AG09309 (cell line): ENCODE measurements at regions not wholly inside any gene's neighbourhood (a gene's known extent, or its start where the extent isn't known, plus 50 kb on each side); places are given as distances from the start of the nearest gene placed in this dataset.

Source experiments
- DNase-seq: peaks from one replicate; pipeline ENCODE4 v3.0.0-alpha.2; 2010; ENCODE audit warnings: low read depth
- H3K4me3 ChIP-seq: 2 replicates; pipeline ENCODE4 v1.5.1; 2011; ENCODE audit warnings: mild to moderate bottlenecking, low read depth, low read length, moderate library complexity; ENCODE audit not compliant: control insufficient read depth
- TF ChIP-seq, protein P1 (sequence below): IDR thresholded peaks from 2 replicates; pipeline ENCODE4 v1.5.1; 2011; ENCODE audit warnings: mild to moderate bottlenecking, low read depth, low read length, inconsistent platforms; ENCODE audit not compliant: insufficient read depth, control insufficient read depth; ENCODE audit errors: missing control alignments

DNA sequence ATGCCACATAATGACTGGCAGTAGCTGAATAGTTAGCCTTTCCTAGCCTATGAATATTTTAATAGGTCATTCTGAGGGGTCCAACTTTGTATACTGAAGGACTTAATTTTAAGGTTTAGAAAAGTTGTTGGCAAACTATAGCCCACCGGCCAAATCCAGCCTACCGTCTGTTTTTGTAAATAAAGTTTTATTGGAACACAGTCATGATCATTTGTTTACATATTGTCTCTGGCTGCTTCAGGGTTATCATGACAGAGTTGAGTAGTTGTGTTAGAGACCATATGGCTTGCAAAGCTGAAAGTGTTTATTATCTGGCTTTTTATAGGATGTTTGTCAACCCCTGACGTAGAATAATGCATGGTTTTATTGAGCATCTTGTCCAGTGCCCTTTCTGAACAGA is 73.4 kb downstream of the NTMT2 start:
- TF ChIP-seq, protein P1, sequence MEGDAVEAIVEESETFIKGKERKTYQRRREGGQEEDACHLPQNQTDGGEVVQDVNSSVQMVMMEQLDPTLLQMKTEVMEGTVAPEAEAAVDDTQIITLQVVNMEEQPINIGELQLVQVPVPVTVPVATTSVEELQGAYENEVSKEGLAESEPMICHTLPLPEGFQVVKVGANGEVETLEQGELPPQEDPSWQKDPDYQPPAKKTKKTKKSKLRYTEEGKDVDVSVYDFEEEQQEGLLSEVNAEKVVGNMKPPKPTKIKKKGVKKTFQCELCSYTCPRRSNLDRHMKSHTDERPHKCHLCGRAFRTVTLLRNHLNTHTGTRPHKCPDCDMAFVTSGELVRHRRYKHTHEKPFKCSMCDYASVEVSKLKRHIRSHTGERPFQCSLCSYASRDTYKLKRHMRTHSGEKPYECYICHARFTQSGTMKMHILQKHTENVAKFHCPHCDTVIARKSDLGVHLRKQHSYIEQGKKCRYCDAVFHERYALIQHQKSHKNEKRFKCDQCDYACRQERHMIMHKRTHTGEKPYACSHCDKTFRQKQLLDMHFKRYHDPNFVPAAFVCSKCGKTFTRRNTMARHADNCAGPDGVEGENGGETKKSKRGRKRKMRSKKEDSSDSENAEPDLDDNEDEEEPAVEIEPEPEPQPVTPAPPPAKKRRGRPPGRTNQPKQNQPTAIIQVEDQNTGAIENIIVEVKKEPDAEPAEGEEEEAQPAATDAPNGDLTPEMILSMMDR: no peak
- H3K4me3 ChIP-seq: no peak overlapping the region
- no peak for DNase-seq

GRCh38 chr1:170221031-170221430 is 75.3 kb downstream of the NTMT2 start:
- TF ChIP-seq, protein P1: no peak
- peak; percentile 63 for DNase-seq
- no peak overlapping the region for H3K4me3 ChIP-seq

DNA sequence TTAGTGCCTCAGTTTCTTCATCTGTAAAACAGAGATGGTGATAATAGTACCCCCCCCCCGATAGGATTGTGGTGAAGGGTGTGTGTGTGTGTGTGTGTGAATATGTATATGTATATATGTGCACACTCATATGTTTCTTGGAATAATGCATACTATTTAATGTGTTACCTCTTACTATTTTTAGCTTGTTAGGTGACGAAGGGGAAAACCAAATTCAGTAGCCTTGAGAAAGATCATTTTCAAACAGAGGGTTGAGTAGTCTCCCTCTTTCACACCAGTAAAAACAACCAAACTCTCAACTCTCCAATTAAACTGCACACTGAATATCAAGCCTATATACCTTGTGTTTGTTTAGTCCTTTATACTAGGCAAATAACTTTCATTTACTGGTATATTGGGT is 75.7 kb downstream of the NTMT2 start:
- TF ChIP-seq, protein P1: no peak
- DNase-seq: no peak
- no peak overlapping the region for H3K4me3 ChIP-seq

DNA sequence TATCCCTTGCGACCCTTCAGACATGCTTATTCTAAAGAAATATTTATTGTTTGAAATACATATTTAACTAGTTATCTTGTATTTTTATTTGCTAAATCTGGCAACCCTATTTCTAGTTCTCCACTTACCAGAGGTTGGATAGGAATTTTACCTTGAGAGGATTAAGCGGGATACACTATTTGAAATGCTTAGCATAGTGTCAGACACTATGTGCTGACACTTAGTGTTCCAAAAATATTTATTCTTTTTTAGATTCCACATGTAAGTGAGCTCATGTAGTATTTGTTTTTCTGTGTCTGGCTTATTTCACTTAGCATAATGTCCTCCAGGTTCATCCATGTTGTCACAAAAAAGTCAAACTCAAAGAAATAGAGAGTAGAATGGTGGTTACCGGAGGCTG is 78.7 kb downstream of the NTMT2 start:
- TF ChIP-seq, protein P1: no peak
- H3K4me3 ChIP-seq: no peak overlapping the region
- no peak for DNase-seq

DNA sequence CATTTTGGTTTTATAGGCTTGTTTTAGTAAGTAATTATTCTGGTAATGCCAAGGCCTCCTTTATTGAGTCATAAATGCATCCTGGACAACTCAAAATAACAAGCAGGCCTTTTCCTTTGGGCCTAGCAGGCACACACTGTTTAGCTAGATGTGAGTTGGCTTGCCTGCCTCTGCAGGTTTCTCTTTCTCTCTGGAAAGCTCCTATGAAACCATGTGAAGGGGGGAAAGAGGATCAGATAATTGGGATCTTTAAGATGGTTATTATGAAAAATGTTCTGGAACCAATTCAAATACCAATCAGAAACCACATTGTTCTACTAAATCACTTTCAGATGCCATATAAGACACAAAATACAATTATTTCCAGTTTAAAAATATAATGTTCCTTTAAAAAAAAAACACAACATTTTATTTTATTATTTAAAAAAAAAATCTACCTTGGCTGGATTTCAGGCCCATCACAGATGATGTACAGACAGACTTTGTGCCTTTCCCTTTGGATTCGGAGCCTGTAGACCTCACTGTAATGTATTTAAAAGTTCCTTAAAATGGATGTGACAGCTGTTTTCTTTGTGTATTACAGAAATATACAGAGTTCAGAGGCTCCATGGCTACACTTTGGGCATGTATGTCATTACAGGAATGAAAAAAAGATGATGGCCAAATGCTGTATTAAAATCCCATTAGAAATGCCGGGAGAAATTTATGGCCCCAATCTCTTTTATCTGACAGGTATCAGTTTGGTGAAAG is 80.2 kb downstream of the NTMT2 start:
- peak; percentile 87 for DNase-seq
- TF ChIP-seq, protein P1: no peak
- no peak overlapping the region for H3K4me3 ChIP-seq

GRCh38 chr1:170226767-170227166 is 81.0 kb downstream of the NTMT2 start:
- DNase-seq: no peak
- TF ChIP-seq, protein P1: no peak
- H3K4me3 ChIP-seq: no peak overlapping the region
